Body of pancreas (tissue), 4 donors: ENCODE measurements at regions not wholly inside any gene's neighbourhood (a gene's known extent, or its start where the extent isn't known, plus 50 kb on each side); places are given as distances from the start of the nearest gene placed in this dataset.

Experiments
- ATAC-seq: fragments of 150-250 bp; one replicate; pipeline ENCODE4 v1.9.1; 2016
- DNase-seq, 4 donors: peaks; one replicate each; pipeline ENCODE4 v3.0.0-alpha.2; 2019
- H3K27ac ChIP-seq, 4 donors: fragments of 200-600 bp; sonication (generic); 1 replicate in 3 of 4; 2 replicates in 1 of 4; pipeline versions ENCODE4 v1.5.1 to v1.6.1; 2016 to 2019; ENCODE audit warnings: mild to moderate bottlenecking in 1 of 4, mixed read lengths in 1 of 4, moderate library complexity in 1 of 4
- H3K27me3 ChIP-seq, 2 donors: fragments of 200-600 bp; sonication (generic); one replicate each; pipeline ENCODE4 v1.6.0; 2016; ENCODE audit warnings: mild to moderate bottlenecking in 1 of 2
- H3K36me3 ChIP-seq, 2 donors: fragments of 200-600 bp; sonication (generic); replicated peaks in 1 of 2; 2 replicates each; pipeline ENCODE4 v1.5.1; 2016; ENCODE audit warnings: low read depth in 2 of 2; ENCODE audit not compliant: insufficient read depth in 1 of 2
- H3K4me1 ChIP-seq: fragments of 200-600 bp; sonication (generic); one replicate; pipeline ENCODE4 v1.6.0; 2016
- H3K4me3 ChIP-seq, 2 donors: fragments of 200-600 bp; sonication (generic); 1 replicate in 1 of 2; 2 replicates in 1 of 2; pipeline ENCODE4 v1.5.1; 2016 to 2019
- H3K9me3 ChIP-seq, 3 donors: fragments of 200-600 bp; sonication (generic); 1 replicate in 2 of 3; 2 replicates in 1 of 3; pipeline ENCODE4 v1.5.1; 2016
- POLR2A ChIP-seq, 3 donors: fragments of 450-650 bp; IDR thresholded peaks; one replicate each; pipeline ENCODE4 v1.6.1; 2016; ENCODE audit warnings: antibody characterized with exemption in 3 of 3, mild to moderate bottlenecking in 2 of 3
- WGBS, 2 donors: methylation state at CpG; one replicate each; pipeline ENCODE4 v1.1.5; 2017; 5-methylcytosine and 5-hydroxymethylcytosine counted together
- intact Hi-C: fragments of 100-400 bp; cut with DNase I; formaldehyde crosslinking; loops from one replicate; pipeline ENCODE4 v1.15.1; 2023
- TF ChIP-seq, protein P1 (sequence below), 7 experiments: fragments of 450-650 bp in 4 of 7; fragments of 200-600 bp in 3 of 7; sonication (generic) in 3 of 7; IDR thresholded peaks; one replicate each; pipeline ENCODE4 v1.5.1; 2016 to 2019; ENCODE audit warnings: antibody characterized with exemption in 7 of 7

GRCh38 chr17:77312061-77312701, 171.4 kb downstream of the SEC14L1 start:
- TF ChIP-seq POLR2A (IDR thresholded peaks at IDR 0.05): no peak
- TF ChIP-seq, protein P1, sequence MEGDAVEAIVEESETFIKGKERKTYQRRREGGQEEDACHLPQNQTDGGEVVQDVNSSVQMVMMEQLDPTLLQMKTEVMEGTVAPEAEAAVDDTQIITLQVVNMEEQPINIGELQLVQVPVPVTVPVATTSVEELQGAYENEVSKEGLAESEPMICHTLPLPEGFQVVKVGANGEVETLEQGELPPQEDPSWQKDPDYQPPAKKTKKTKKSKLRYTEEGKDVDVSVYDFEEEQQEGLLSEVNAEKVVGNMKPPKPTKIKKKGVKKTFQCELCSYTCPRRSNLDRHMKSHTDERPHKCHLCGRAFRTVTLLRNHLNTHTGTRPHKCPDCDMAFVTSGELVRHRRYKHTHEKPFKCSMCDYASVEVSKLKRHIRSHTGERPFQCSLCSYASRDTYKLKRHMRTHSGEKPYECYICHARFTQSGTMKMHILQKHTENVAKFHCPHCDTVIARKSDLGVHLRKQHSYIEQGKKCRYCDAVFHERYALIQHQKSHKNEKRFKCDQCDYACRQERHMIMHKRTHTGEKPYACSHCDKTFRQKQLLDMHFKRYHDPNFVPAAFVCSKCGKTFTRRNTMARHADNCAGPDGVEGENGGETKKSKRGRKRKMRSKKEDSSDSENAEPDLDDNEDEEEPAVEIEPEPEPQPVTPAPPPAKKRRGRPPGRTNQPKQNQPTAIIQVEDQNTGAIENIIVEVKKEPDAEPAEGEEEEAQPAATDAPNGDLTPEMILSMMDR (IDR thresholded peaks at IDR 0.05): no peak
- intact Hi-C loops: no loop called here
- H3K27ac ChIP-seq: peak overlapping the region in 1 of 4 donors; percentile 9
- no peaks in the 10 kb centered on the region for H3K36me3 ChIP-seq
- no peaks in the 10 kb centered on the region for H3K27me3 ChIP-seq
- WGBS, 2 donors: 75 to 80% methylated on average over 15 to 18 of the region's 18 CpGs
- H3K4me3 ChIP-seq: no peak overlapping the region
- peaks cover 24% of the 10 kb centered on the region for H3K4me1 ChIP-seq
- ATAC-seq (no peak), DNase-seq (peak in 1 of 4 donors; percentile 15)
- no peaks in the 10 kb centered on the region for H3K9me3 ChIP-seq

GRCh38 chr17:77312786-77313599, 172.2 kb downstream of the SEC14L1 start:
- no peaks in the 10 kb centered on the region for H3K9me3 ChIP-seq
- intact Hi-C loops: no loop called here
- H3K4me1 ChIP-seq: peaks cover 19% of the 10 kb centered on the region
- TF ChIP-seq, protein P1 (IDR thresholded peaks at IDR 0.05): no peak
- TF ChIP-seq POLR2A (IDR thresholded peaks at IDR 0.05): no peak
- DNase-seq: peak in 3 of 4 donors; percentile 40 to 47 (median 43)
- H3K4me3 ChIP-seq: no peak overlapping the region
- peak overlapping the region in 1 of 4 donors; percentile 39 for H3K27ac ChIP-seq
- 71 to 75% methylated on average over 17 to 23 of the region's 23 CpGs for WGBS, 2 donors
- H3K27me3 ChIP-seq: no peaks in the 10 kb centered on the region
- ATAC-seq: peak; percentile 56
- H3K36me3 ChIP-seq: no peaks in the 10 kb centered on the region

DNA sequence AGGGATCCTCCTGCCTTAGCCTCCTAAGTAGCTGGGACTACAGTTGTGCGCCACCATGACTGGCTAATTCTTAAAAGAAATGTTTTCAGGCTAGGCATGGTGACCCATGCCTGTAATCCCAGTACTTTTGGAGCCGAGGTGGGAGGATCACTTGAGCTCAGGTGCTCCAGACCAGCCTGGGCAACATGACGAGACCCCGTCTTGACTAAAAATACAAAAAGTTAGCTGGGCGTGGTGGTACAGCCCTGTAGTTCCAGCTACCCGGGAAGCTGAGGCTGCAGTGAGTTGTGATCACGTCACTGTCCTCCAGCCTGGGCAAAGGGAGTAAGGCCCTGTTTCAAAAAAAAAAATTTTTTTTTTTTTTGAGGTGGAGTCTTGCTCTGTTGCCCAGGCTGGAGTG, 173.1 kb downstream of the SEC14L1 start:
- Histone ChIP-seq H3K27me3 (no peaks in the 10 kb centered on the region), H3K4me3 (no peak overlapping the region), H3K9me3 (no peaks in the 10 kb centered on the region), H3K36me3 (no peaks in the 10 kb centered on the region), H3K27ac (peak overlapping the region in 1 of 4 donors; percentile 39), H3K4me1 (peaks cover 24% of the 10 kb centered on the region)
- TF ChIP-seq, protein P1 (IDR thresholded peaks at IDR 0.05): no peak
- TF ChIP-seq POLR2A (IDR thresholded peaks at IDR 0.05): no peak
- no peak for DNase-seq
- no peak for ATAC-seq
- intact Hi-C loops: no loop called here
- WGBS, 2 donors: 98 to 99% methylated on average over 7 of the region's 7 CpGs

- WGBS, 2 donors: 92 to 100% methylated on average over 3 to 11 of the region's 11 CpGs
- intact Hi-C loops: no loop called here
- no peak overlapping the region for H3K4me3 ChIP-seq
- no peak overlapping the region for H3K27ac ChIP-seq
- DNase-seq (no peak), ATAC-seq (no peak)
- H3K4me1 ChIP-seq: peaks cover 32% of the 10 kb centered on the region
- no peak for TF ChIP-seq POLR2A (IDR thresholded peaks at IDR 0.05)
- TF ChIP-seq, protein P1 (IDR thresholded peaks at IDR 0.05): no peak
- no peaks in the 10 kb centered on the region for H3K36me3 ChIP-seq
- no peaks in the 10 kb centered on the region for H3K9me3 ChIP-seq
- H3K27me3 ChIP-seq: no peaks in the 10 kb centered on the region
Observed at GRCh38 chr17:77314601-77315000, 173.8 kb downstream of the SEC14L1 start.
